ENCODE measurements at regions not wholly inside any gene's neighbourhood (a gene's known extent, or its start where the extent isn't known, plus 50 kb on each side); places are given as distances from the start of the nearest gene placed in this dataset.
"Not testable (repeated sequence)": the region's sequence is repeated elsewhere in the genome, so short reads cannot be mapped to it uniquely, and the experiment has no call there.

DNA sequence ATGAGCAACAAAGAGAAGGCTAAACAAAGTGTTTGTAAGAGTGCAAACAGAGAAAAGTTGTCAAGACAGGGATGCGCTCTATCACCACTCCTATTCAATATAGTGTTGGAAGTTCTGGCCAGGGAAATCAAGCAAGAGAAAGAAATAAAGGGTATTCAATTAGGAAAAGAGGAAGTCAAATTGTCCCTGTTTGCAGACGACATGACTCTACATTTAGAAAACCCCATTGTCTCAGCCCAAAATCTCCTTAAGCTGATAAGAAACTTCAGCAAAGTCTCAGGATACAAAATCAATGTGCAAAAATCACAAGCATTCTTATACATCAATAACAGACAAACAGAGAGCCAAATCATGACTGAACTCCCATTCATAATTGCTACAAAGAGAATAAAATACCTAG lies 143.4 kb upstream of the POGK start:
- DNase-seq (ENCODE audit: low read depth), result not testable (repeated sequence)

- DNase-seq (ENCODE audit: low read depth), result no peak
Observed at GRCh38 chr1:166698771-166699170, 140.5 kb upstream of the POGK start.

DNA sequence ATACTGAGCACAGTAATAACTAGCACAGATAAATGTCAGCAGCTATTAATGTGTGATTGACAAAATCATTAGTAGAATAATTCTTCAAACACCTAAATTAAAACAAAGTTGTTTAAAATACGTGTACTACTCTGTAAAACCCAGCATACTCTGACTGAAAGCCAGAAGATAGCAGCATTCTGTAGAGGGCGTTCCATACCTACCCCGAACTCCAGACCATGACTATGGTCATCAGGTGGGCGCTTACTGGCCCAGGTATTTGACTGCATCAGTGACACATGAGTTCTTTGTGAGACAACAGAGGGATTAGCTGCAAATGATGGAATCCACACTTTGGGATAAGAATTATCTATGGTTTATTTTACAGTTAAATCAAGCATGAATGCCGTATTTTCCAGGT lies 139.7 kb upstream of the POGK start:
- DNase-seq (ENCODE audit: low read depth), result no peak

GRCh38 chr1:166700696-166701095 lies 138.6 kb upstream of the POGK start:
- no peak for DNase-seq (ENCODE audit: low read depth)

GRCh38 chr1:166701603-166702100 lies 137.6 kb upstream of the POGK start:
- no peak for DNase-seq (ENCODE audit: low read depth)

DNA sequence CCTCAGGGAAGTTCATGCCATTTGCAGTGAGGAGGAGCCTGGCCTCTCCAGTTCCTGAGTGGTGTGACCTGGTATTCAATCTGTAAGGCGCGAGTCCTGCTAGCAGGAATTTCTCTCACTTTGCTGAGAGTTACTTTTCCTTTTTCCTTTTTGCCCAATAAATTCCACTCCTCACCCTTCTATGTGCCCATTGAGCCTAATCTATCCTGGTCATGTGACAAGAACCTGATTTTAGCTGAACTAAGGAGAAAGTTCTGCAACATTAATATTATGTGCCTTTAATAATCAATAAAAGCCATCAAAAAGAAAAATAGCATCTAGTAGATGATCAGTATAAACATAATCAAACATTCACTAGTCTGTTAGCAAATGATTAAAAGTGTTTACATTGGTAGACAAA lies 136.1 kb upstream of the POGK start:
- DNase-seq (ENCODE audit: low read depth), result no peak

GRCh38 chr1:166703726-166704462 lies 135.4 kb upstream of the POGK start:
- DNase-seq (ENCODE audit: low read depth), result no peak

DNA sequence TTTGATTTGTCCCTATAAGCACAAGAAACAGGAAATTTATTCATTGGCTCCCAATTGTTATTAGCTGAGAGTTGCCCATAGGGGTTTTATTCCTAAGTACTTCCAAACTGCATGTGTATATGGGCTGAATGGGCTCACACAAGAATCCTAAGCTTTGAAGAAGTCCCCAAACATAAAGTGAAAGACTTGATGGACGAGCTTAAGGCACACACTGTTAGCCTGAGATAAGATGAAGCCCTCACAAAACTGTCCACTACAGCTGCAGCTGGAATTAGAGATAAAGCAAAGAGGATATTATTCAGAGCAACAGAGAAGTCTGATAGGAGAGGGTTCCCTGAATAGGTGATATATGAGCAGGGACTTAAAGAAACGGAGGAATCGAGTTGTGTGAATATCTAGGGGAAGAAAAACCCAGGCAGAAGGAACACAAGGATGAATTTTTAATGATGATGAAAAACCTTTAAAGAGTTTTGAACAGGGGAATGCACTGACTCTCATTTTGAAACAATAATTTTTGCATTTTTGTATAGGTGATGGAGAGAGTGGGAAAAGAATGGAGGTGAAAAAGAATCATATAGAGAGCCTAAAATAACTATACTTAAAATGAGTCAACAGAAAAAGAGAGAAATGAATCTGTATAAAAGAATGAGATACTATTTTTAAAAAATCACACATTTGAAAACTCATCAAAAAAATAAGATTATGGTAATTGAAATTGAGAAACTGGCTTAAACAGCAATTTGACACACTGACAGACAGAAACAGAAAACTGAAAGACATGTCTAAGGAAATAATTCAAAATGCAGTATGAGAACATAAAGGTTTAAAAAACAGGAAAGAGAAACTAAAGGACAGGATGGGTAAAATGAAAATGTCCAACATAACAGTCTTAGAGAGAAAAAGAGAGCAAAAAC lies 133.6 kb upstream of the POGK start:
- no peak for DNase-seq (ENCODE audit: low read depth)

GRCh38 chr1:166716620-166717019 lies 122.7 kb upstream of the POGK start:
- DNase-seq (ENCODE audit: low read depth), result no peak

DNA sequence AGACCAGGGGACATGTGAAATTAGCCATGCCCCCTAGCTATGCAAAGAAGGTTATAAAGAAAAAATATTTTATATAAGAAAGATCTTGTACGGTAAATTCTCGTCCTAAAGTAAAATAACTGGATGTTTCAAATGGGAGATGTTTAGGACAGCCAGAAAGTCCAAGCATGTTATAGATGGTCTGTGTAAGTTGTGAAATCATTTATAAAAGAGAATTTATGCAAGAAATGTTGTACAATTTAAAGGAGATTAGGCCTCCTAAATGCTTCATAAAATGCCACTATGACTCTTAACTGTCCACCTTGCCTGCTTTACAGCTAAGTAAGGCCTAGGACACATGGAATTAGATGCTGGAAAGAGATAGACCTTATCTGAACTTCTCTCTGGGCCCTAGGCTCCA lies 118.1 kb upstream of the POGK start:
- DNase-seq (ENCODE audit: low read depth), result no peak

GRCh38 chr1:166730299-166730888 lies 108.9 kb upstream of the POGK start:
- DNase-seq (ENCODE audit: low read depth), result no peak

DNA sequence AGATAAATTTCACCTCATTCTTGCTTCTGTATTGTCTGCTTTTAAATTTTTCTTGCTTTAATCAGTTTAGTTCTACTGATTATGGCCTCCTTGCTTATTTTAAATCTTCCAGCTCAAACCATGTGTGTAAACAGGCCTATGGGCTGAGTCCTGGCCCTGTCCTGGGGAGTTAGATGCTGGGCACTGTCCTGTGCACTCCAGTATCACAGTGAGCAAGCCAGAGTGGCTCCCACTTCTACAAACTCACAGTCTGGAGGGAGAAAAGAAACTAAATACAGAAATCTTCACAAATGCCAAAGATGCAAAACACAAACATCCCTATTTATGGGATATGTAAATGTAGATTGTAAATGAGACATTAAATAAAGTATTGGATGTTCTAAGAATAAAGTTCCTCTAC lies 101.1 kb upstream of the POGK start:
- DNase-seq (ENCODE audit: low read depth), result no peak

GRCh38 chr1:166738873-166739272 lies 100.4 kb upstream of the POGK start:
- DNase-seq (ENCODE audit: low read depth), result no peak

GRCh38 chr1:166740668-166741276 lies 98.5 kb upstream of the POGK start:
- DNase-seq (ENCODE audit: low read depth), result no peak

GRCh38 chr1:166763318-166763717 lies 76.0 kb upstream of the POGK start:
- no peak for DNase-seq (ENCODE audit: low read depth)

DNA sequence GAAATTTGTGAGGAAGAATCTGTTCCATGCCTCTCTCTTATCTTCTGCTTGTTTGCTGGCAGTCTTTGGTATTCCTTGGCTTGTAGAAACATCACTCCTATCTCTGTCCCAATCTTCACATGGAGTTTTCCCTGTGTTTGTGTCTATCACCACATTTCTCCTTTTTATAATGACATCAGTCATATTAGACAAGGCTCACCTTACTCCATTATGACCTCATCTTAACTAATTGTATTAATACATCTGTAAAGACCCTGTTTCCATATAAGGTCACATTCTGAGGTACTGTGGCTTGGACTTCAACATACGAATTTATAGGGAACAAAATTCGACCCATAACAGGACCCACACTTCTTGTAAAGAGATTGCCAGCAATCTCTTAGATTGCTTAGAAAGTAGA lies 72.3 kb upstream of the POGK start:
- DNase-seq (ENCODE audit: low read depth), result no peak

DNA sequence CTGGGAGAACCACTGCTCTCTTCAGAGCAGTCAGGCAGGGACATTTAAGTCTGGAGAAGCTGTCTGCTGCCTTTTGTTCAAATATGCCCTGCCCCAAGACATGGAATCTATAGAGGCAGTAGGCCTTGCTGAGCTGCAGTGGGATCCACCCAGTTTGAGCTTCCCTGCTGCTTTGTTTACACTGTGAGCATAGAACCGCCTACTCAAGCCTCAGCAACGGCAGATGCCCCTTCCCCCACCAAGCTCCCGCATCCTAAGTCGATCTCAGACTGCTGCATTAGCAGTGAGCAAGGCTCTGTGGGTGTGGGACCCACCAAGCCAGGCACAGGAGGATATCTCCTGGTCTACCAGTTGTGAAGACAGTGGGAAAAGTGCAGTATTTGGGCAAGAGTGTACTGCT lies 54.6 kb upstream of the POGK start:
- not testable (repeated sequence) for DNase-seq (ENCODE audit: low read depth)

DNA sequence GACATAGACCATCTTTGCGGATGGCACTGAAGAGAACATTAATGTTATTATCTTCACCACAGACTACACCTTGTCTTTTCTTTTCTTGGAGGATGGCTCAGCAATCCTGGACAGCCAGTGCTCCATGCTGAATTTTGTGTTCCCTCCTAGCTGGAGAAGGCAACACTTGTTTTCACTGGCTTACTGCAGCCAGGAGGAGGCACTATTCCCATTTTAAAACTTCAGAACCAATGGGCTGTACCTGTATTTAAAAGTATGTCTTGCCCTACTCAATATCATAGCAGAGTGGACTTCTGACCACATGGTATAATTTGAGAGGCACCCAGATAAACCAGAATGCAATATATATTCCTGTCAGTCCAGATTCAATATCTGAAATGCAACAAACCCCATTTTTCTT lies 53.3 kb upstream of the POGK start:
- DNase-seq (ENCODE audit: low read depth), result no peak

DNA sequence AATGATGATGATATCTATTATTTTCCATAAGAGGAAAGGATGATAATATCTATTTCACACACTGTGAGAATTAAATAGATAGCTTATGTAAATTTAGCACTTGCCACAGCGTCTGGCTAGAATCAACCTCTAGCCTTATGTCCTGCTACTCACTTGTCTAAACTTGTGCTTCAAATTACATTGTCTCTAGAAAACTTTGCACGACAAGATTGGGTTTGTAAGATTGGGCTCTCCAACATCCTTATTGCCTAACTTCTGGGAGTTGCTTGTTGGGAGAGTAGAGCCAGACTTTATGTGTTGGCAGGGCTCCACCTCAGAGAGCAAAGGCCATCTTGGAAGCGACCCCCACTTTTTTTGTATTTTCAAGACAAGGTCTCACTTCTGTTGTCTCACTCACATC lies 50.0 kb upstream of the POGK start:
- DNase-seq (ENCODE audit: low read depth), result no peak

Measured in HS-5 (cell line).